Stimulated activated CD4-positive, alpha-beta T cell treated with anti-CD3 and anti-CD28 coated beads, TNF-alpha, amount 100 ng/mL, for 48 hours (primary cell): ENCODE measurements at regions not wholly inside any gene's neighbourhood (a gene's known extent, or its start where the extent isn't known, plus 50 kb on each side); places are given as distances from the start of the nearest gene placed in this dataset.

ENCODE experiments used
- DNase-seq, 3 donors: peaks; one replicate each; pipeline ENCODE4 v3.0.0-alpha.2; 2020; ENCODE audit warnings: low read depth in 3 of 3

DNA sequence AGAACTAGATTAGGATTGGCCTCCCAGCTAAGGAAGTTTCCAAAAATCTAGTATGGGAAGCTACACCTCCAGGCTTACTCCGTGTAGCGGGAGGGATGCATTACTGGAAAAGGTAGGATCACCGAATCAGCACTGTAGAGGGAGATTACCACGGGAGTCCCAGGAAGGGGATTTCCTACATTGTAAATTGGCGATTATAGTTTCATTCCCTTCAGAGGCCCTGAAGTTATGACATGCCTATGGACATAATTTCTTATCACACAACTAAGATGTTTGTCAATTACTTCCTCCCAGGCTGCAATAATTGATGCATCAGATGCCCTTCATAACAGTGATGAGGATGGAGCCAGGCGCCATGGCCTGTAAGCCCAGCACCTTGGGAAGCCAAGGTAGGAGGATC lies 71.2 kb upstream of the NR4A3 start:
- DNase-seq: no peak

DNA sequence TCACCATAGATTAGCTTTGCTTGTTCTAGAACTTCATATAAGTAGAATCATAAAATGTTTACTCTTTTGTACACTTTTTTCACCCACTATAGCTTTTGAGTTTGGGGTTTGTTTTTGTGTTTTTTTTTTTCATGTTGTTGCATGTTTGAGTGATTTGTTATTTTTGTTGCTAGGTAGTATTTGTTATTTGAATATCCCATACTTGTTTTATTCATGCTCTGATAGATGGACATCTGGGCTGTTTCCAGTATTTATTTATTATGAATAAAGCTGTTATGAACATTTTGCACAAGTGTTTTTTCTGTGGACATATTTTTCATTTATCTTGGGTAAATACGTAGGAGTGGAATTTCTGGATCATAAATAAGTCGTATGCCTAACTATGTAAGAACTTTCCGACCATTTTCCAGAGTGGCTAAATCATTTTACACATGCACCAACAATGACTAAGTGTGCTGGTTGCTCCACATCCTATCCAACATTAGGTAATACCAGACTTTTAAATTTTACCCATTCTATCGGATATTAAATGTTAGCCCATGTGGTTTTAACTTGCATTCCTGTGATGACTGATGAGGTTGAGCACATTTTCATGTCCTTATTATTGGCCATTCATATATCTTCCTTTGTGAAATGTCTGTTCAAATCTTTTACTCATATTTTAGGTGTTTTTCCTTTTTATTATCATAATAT lies 69.1 kb upstream of the NR4A3 start:
- DNase-seq: no peak

DNA sequence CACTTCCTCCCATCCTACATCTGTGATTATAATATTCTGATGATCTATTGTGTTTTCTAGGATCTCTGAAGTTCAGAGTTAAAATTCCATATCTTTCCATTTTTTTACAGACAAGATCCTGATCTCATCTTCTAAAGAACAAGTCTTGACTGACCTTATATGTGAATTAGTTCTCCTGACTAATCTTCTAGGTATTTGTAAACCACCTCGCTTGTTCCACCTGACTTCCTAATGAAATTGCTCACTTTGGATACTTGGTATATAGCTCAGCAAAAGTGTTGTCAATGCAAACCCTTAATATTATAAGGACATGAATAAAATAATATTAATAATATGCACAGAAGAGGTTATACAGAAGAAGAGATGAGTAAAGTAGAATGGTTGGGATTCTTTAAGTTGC lies 68.2 kb upstream of the NR4A3 start:
- no peak for DNase-seq

DNA sequence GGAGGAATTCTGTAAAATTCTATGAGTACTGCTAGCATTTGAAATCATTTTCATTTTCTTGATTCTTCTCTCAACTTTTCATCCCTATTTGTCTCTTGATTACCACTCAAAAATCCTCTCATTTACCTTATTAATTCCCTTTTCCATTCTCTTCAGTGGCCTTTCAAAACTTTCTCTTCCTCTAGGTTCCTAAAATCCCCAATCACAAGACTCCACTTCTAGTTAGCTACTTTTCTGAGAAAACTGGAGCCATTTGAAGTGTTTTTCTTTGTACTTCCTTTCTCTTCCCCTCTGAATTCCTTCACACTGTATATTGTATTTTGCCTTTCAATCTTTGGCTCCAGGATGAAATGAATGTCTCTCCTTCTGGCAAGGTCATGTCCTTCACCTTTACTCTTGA lies 61.3 kb upstream of the NR4A3 start:
- no peak for DNase-seq

DNA sequence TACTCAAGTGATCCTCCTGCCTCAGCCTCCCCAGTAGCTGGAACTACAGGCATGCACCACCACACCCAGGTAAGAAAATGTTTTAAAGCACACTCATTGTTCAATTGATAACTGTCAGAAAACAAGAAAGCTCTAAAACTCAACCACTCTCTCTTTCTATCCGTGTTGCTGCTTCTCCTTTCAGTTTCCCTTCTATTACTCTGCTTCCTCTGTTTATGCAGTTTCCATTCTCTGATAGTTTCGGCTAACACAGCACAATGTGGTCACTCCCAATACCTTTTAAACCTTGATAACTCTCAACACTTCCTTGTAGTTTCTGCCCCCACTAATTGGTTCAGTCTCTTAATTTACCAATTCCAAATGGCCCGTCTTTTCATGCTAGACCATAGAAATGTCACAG lies 59.2 kb upstream of the NR4A3 start:
- no peak for DNase-seq
